OCI-LY1 (cell line): ENCODE measurements at regions not wholly inside any gene's neighbourhood (a gene's known extent, or its start where the extent isn't known, plus 50 kb on each side); places are given as distances from the start of the nearest gene placed in this dataset.

Experiments
- CTCF ChIP-seq: fragments of 200-600 bp; sonication (generic), shearing (Covaris generic); IDR thresholded peaks from 2 replicates; pipeline ENCODE4 v1.5.1; 2017; ENCODE audit warnings: mild to moderate bottlenecking, antibody characterized with exemption, low read length, moderate library complexity, mixed read lengths
- EZH2 ChIP-seq: fragments of 200-600 bp; sonication (generic), shearing (Covaris generic); IDR thresholded peaks from 2 replicates; pipeline ENCODE4 v1.8.0; 2017; ENCODE audit warnings: borderline replicate concordance, mixed run types, mild to moderate bottlenecking, antibody characterized with exemption, low read length, moderate library complexity, mixed read lengths

- TF ChIP-seq EZH2 (no peak), CTCF (no peak)
Observed at GRCh38 chr2:41895334-41895664, 152.5 kb upstream of the PKDCC start.
